ENCODE measurements at regions not wholly inside any gene's neighbourhood (a gene's known extent, or its start where the extent isn't known, plus 50 kb on each side); places are given as distances from the start of the nearest gene placed in this dataset.

GRCh38 chr2:57891086-57891712 is 155.4 kb upstream of the VRK2 start:
- no peak for DNase-seq
- H3K27ac ChIP-seq (ENCODE audit: low read length): no peak overlapping the region
- no peaks in the 10 kb centered on the region for H3F3A ChIP-seq (ENCODE audit: insufficient read depth, low read length)
- H3K27me3 ChIP-seq (replicated peaks; ENCODE audit: insufficient read depth, low read length): no peaks in the 10 kb centered on the region
- no peak overlapping the region for H3K9ac ChIP-seq (ENCODE audit: low read length)
- H3K4me1 ChIP-seq (ENCODE audit: low read length): no peaks in the 10 kb centered on the region
- H3K4me2 ChIP-seq (ENCODE audit: low read depth, low read length): no peak overlapping the region
- H2AFZ ChIP-seq (ENCODE audit: low read length): no peak overlapping the region
- H3K4me3 ChIP-seq (ENCODE audit: low read length): no peak overlapping the region
- H3K9me2 ChIP-seq (replicated peaks; ENCODE audit: insufficient read depth, low read length): no peaks in the 10 kb centered on the region
- no peaks in the 10 kb centered on the region for H3K36me3 ChIP-seq (replicated peaks; ENCODE audit: insufficient read depth, low read length)
- no peak for TF ChIP-seq CTCF (IDR thresholded peaks at IDR 0.05; ENCODE audit: low read length)
- no peak for TF ChIP-seq EZH2phosphoT487 (IDR thresholded peaks at IDR 0.05; ENCODE audit: low read length)
- no peak for TF ChIP-seq EZH2 (optimal IDR thresholded peaks at IDR 0.05; ENCODE audit: low read depth, low read length)
- H3K79me2 ChIP-seq (ENCODE audit: low read length): no peaks in the 10 kb centered on the region
- no peaks in the 10 kb centered on the region for H3K9me3 ChIP-seq (replicated peaks; ENCODE audit: insufficient read depth, low read length)
- H4K20me1 ChIP-seq (ENCODE audit: insufficient read depth, low read length): no peaks in the 10 kb centered on the region

DNA sequence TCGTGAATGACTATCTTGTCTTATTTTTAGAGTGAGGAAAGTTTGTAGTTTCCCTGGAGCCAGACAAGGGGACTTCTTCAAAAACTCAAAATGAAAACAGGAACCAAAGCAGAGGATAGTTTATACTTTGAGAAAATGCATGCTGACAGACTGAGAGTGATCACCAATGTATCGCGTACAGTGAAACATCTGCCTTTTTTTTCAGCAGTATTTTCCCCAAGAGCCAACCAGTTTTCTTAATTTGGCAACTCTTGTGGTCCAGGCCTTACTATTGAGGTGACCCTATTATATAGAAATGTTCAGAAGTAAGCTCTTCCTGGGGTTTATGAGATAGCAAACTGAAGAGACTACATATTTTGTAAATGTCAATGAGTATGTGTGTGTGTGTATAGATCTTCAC is 153.7 kb upstream of the VRK2 start:
- H2AFZ ChIP-seq (ENCODE audit: low read length): no peak overlapping the region
- no peak overlapping the region for H3K4me2 ChIP-seq (ENCODE audit: low read depth, low read length)
- H3K36me3 ChIP-seq (replicated peaks; ENCODE audit: insufficient read depth, low read length): no peaks in the 10 kb centered on the region
- no peak overlapping the region for H3K9ac ChIP-seq (ENCODE audit: low read length)
- H3K9me2 ChIP-seq (replicated peaks; ENCODE audit: insufficient read depth, low read length): no peaks in the 10 kb centered on the region
- H4K20me1 ChIP-seq (ENCODE audit: insufficient read depth, low read length): no peaks in the 10 kb centered on the region
- no peak overlapping the region for H3K4me3 ChIP-seq (ENCODE audit: low read length)
- TF ChIP-seq EZH2phosphoT487 (IDR thresholded peaks at IDR 0.05; ENCODE audit: low read length) (no peak), CTCF (IDR thresholded peaks at IDR 0.05; ENCODE audit: low read length) (no peak), EZH2 (optimal IDR thresholded peaks at IDR 0.05; ENCODE audit: low read depth, low read length) (no peak)
- no peaks in the 10 kb centered on the region for H3K4me1 ChIP-seq (ENCODE audit: low read length)
- no peaks in the 10 kb centered on the region for H3K27me3 ChIP-seq (replicated peaks; ENCODE audit: insufficient read depth, low read length)
- H3K9me3 ChIP-seq (replicated peaks; ENCODE audit: insufficient read depth, low read length): no peaks in the 10 kb centered on the region
- no peak for DNase-seq
- no peak overlapping the region for H3K27ac ChIP-seq (ENCODE audit: low read length)
- H3F3A ChIP-seq (ENCODE audit: insufficient read depth, low read length): no peaks in the 10 kb centered on the region
- no peaks in the 10 kb centered on the region for H3K79me2 ChIP-seq (ENCODE audit: low read length)

GRCh38 chr2:57893347-57893746 is 153.3 kb upstream of the VRK2 start:
- no peak for DNase-seq
- H3K79me2 ChIP-seq (ENCODE audit: low read length): no peaks in the 10 kb centered on the region
- H3K9ac ChIP-seq (ENCODE audit: low read length): no peak overlapping the region
- H3K9me2 ChIP-seq (replicated peaks; ENCODE audit: insufficient read depth, low read length): no peaks in the 10 kb centered on the region
- H3F3A ChIP-seq (ENCODE audit: insufficient read depth, low read length): no peaks in the 10 kb centered on the region
- H3K36me3 ChIP-seq (replicated peaks; ENCODE audit: insufficient read depth, low read length): no peaks in the 10 kb centered on the region
- no peaks in the 10 kb centered on the region for H3K4me1 ChIP-seq (ENCODE audit: low read length)
- TF ChIP-seq EZH2 (optimal IDR thresholded peaks at IDR 0.05; ENCODE audit: low read depth, low read length): no peak
- no peak for TF ChIP-seq EZH2phosphoT487 (IDR thresholded peaks at IDR 0.05; ENCODE audit: low read length)
- TF ChIP-seq CTCF (IDR thresholded peaks at IDR 0.05; ENCODE audit: low read length): no peak
- no peak overlapping the region for H3K4me2 ChIP-seq (ENCODE audit: low read depth, low read length)
- no peaks in the 10 kb centered on the region for H4K20me1 ChIP-seq (ENCODE audit: insufficient read depth, low read length)
- H3K4me3 ChIP-seq (ENCODE audit: low read length): no peak overlapping the region
- H2AFZ ChIP-seq (ENCODE audit: low read length): no peak overlapping the region
- H3K9me3 ChIP-seq (replicated peaks; ENCODE audit: insufficient read depth, low read length): no peaks in the 10 kb centered on the region
- H3K27ac ChIP-seq (ENCODE audit: low read length): no peak overlapping the region
- H3K27me3 ChIP-seq (replicated peaks; ENCODE audit: insufficient read depth, low read length): no peaks in the 10 kb centered on the region
